ENCODE measurements at regions not wholly inside any gene's neighbourhood (a gene's known extent, or its start where the extent isn't known, plus 50 kb on each side); places are given as distances from the start of the nearest gene placed in this dataset.

DNA sequence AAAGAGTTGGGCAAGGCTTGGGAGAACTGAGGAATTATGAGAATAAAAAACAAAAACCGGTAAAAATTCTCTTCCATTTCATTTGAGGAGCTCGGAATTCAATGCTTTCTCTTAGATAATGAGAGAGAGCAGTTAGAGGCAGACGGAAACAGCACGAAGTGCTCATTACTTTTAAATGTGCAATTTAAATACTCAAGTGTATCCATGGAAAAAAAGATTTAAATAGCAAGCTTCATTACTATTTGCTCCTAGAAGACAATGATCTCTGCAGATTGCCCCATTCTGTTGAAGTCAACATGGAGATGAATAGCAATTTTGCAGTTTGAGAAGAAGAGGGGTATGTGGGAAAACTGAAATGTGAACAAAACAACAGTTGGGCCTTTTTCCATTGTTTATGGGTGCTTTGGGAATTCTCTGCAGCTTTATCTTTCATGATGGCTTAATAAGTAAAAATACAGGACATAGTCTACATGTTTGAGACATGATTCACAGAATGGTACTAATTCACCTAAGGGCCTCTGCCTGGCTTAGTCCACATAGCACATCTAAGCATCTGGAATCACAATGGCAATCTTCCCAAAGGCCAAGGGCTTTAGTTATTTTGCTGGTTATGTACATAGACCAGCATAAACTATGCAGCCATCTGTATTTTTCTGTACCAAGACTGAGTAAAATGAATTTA, 512.7 kb upstream of the FAT1 start:
- TF ChIP-seq EZH2 (IDR thresholded peaks at IDR 0.05; ENCODE audit: low read depth, low read length, severe bottlenecking) (no peak), NRF1 (IDR thresholded peaks at IDR 0.05; ENCODE audit: low read depth, low read length) (no peak), POLR2A (IDR thresholded peaks at IDR 0.05; ENCODE audit: control extremely low read depth in 1 of 2, low read depth in 2 of 2, low read length in 2 of 2) (no peak)

Measured in H1 (cell line).